GM23248 (cell line): ENCODE measurements at regions not wholly inside any gene's neighbourhood (a gene's known extent, or its start where the extent isn't known, plus 50 kb on each side); places are given as distances from the start of the nearest gene placed in this dataset.

ENCODE experiments used
- EZH2 ChIP-seq: fragments of 200-600 bp; sonication (generic); IDR thresholded peaks from 2 replicates; pipeline ENCODE4 v1.6.1; 2018; ENCODE audit warnings: antibody characterized with exemption, mild to moderate bottlenecking; ENCODE audit not compliant: insufficient read depth, poor library complexity, severe bottlenecking
- EZH2phosphoT487 ChIP-seq: fragments of 200-600 bp; sonication (generic); IDR thresholded peaks from 2 replicates; pipeline ENCODE4 v1.6.1; 2018; ENCODE audit warnings: antibody characterized with exemption, moderate library complexity, mild to moderate bottlenecking, low read depth; ENCODE audit not compliant: insufficient read depth

GRCh38 chr12:45666816-45667215 lies 62.7 kb upstream of the ARID2 start:
- no peak for TF ChIP-seq EZH2
- no peak for TF ChIP-seq EZH2phosphoT487
